ENCODE measurements at regions not wholly inside any gene's neighbourhood (a gene's known extent, or its start where the extent isn't known, plus 50 kb on each side); places are given as distances from the start of the nearest gene placed in this dataset.

- TF ChIP-seq AFF4 (CRISPR knock-in tag; IDR thresholded peaks at IDR 0.05) (no peak), SIRT6 (IDR thresholded peaks at IDR 0.05; ENCODE audit: low read depth, low read length) (no peak), SMARCC2 (IDR thresholded peaks at IDR 0.05; ENCODE audit: low read depth) (no peak), SMC3 (conservative IDR thresholded peaks at IDR 0.05; ENCODE audit: insufficient read depth, low read depth, low read length) (peak; percentile 44), SP2 (IDR thresholded peaks at IDR 0.05; ENCODE audit: extremely low read depth, low read depth, low read length, poor library complexity, severe bottlenecking) (no peak), ZNF263 (CRISPR knock-in tag; IDR thresholded peaks at IDR 0.05; ENCODE audit: borderline replicate concordance) (peak; percentile 91), ATF2 (CRISPR knock-in tag; IDR thresholded peaks at IDR 0.05) (no peak), ZBTB2 (IDR thresholded peaks at IDR 0.05) (no peak), TSC22D4 (tag; IDR thresholded peaks at IDR 0.05) (no peak), ARID2 (IDR thresholded peaks at IDR 0.05) (0 out of 2 replicates have a peak, but pooled peaks have one; percentile 21), CTBP1 (IDR thresholded peaks at IDR 0.05; ENCODE audit: borderline replicate concordance) (0 out of 2 replicates have a peak, but pooled peaks have one; percentile 16), RBM17 (IDR thresholded peaks at IDR 0.05; ENCODE audit: borderline replicate concordance, low read depth, low read length) (no peak), JUND (IDR thresholded peaks at IDR 0.05; ENCODE audit: borderline replicate concordance, low read depth, low read length) (0 out of 2 replicates have a peak, but pooled peaks have one; percentile 10), JUND (tag; IDR thresholded peaks at IDR 0.05; ENCODE audit: borderline replicate concordance, low read depth, low read length) (no peak; the same call in 2 of the 3 replicates), KLF16 (IDR thresholded peaks at IDR 0.05) (peak; percentile 39; the same call in 1 of the 2 replicates), ZNF740 (CRISPR knock-in tag; IDR thresholded peaks at IDR 0.05) (peak; percentile 67), ZNF740 (tag; IDR thresholded peaks at IDR 0.05) (no peak), CREM (IDR thresholded peaks at IDR 0.05; ENCODE audit: low read depth) (0 out of 2 replicates have a peak, but pooled peaks have one; percentile 20)
Observed at GRCh38 chr17:51371732-51372151, 111.4 kb downstream of the UTP18 start (continued).
